HepG2 (cell line): ENCODE measurements at regions not wholly inside any gene's neighbourhood (a gene's known extent, or its start where the extent isn't known, plus 50 kb on each side); places are given as distances from the start of the nearest gene placed in this dataset.

ENCODE experiments used
- ATAC-seq: fragments of 200-7000 bp; cut with Tn5 transposase; 3 replicates; pipeline ENCODE4 v1.9.1; 2020; ENCODE audit warnings: mild to moderate bottlenecking, moderate library complexity
- BruUV-seq: library from RNA; stranded (reverse); fragments of 400-500 nt; replicated peaks from 2 replicates; lab custom pipeline; 2021; lab: Mats Ljungman, UMichigan
- CTCF ChIA-PET: fragments of 300-600 bp; formaldehyde crosslinking; extraction: SDS; loops from one replicate; lab custom pipeline; 2021; ENCODE audit warnings: low total read pairs, inconsistent platforms, low intra/inter-chr PET ratio; lab: Yijun Ruan, JAX
- POLR2A ChIA-PET: fragments of 350-600 bp; sonication (Branson Sonifier 250); formaldehyde crosslinking; loops from one replicate; lab custom pipeline; 2020; ENCODE audit warnings: antibody characterized with exemption, inconsistent platforms; lab: Yijun Ruan, JAX
- DNase-seq: peaks from one replicate; pipeline ENCODE4 v3.0.0-alpha.2; 2015; ENCODE audit warnings: low spot score
- FAIRE-seq: peaks from 3 replicates; lab custom pipeline; 2011; peaks lifted over from hg19 to GRCh38; lab: Jason Lieb, UNC
- H2AFZ ChIP-seq: one replicate; pipeline ENCODE4 v1.6.1; 2011; ENCODE audit warnings: low read length, inconsistent platforms
- H3K27ac ChIP-seq: fragments of 300-600 bp; 3 replicates; pipeline ENCODE4 v1.8.0; 2011; ENCODE audit warnings: mixed run types, mild to moderate bottlenecking, mixed read lengths, low read length, inconsistent platforms; ENCODE audit not compliant: insufficient read depth; ENCODE audit errors: extremely low read length
- H3K27me3 ChIP-seq, 2 experiments: fragments of 200-600 bp in 1 of 2; 2 replicates in 1 of 2; 3 replicates in 1 of 2; pipeline versions ENCODE4 v1.6.0 to v1.8.0; 2011; ENCODE audit warnings: low read length in 2 of 2, mild to moderate bottlenecking in 2 of 2, moderate library complexity in 2 of 2, inconsistent platforms in 1 of 2; ENCODE audit not compliant: insufficient read depth in 2 of 2, control insufficient read depth in 1 of 2
- H3K36me3 ChIP-seq, 2 experiments: fragments of 200-600 bp in 1 of 2; replicated peaks in 1 of 2; 2 replicates in 1 of 2; 3 replicates in 1 of 2; pipeline versions ENCODE4 v1.5.1 to v1.8.0; 2011; ENCODE audit warnings: low read length in 2 of 2, inconsistent platforms in 1 of 2; ENCODE audit not compliant: insufficient read depth in 2 of 2, control insufficient read depth in 1 of 2
- H3K4me1 ChIP-seq: 2 replicates; pipeline ENCODE4 v1.5.1; 2012; ENCODE audit warnings: low read length, inconsistent platforms; ENCODE audit not compliant: insufficient read depth
- H3K4me2 ChIP-seq: 2 replicates; pipeline ENCODE4 v1.6.0; 2011; ENCODE audit warnings: low read depth, low read length, inconsistent platforms
- H3K4me3 ChIP-seq, 3 experiments: fragments of 200-600 bp in 1 of 3; sonication (generic), shearing (Covaris generic) in 1 of 3; replicated peaks in 1 of 3; 2 replicates each; pipeline ENCODE4 v1.5.1; 2011 to 2016; ENCODE audit warnings: low read length in 3 of 3, inconsistent platforms in 2 of 3, low read depth in 2 of 3, mild to moderate bottlenecking in 2 of 3, control low read depth in 1 of 3, mixed read lengths in 1 of 3; ENCODE audit not compliant: insufficient read depth in 1 of 3
- H3K79me2 ChIP-seq: one replicate; pipeline ENCODE4 v1.6.1; 2011; ENCODE audit warnings: low read length, inconsistent platforms; ENCODE audit not compliant: insufficient read depth
- H3K9ac ChIP-seq: 2 replicates; pipeline ENCODE4 v1.6.0; 2011; ENCODE audit warnings: mild to moderate bottlenecking, low read depth, low read length, inconsistent platforms; ENCODE audit not compliant: insufficient read depth
- H3K9me3 ChIP-seq: 2 replicates; pipeline ENCODE4 v1.5.1; 2012; ENCODE audit warnings: mild to moderate bottlenecking, low read length
- H4K20me1 ChIP-seq: 2 replicates; pipeline ENCODE4 v1.6.0; 2011; ENCODE audit warnings: inconsistent platforms, mild to moderate bottlenecking, low read length, moderate library complexity; ENCODE audit not compliant: insufficient read depth
- ATF1 ChIP-seq: IDR thresholded peaks from 2 replicates; pipeline ENCODE4 v1.6.1; 2016; ENCODE audit warnings: mild to moderate bottlenecking, control low read depth
- CHCHD3 ChIP-seq: sonication (generic); formaldehyde crosslinking; IDR thresholded peaks from 2 replicates; pipeline ENCODE4 v1.8.0; 2022; ENCODE audit warnings: mild to moderate bottlenecking, missing genetic modification reagents, moderate library complexity
- KDM2A ChIP-seq: sonication (generic); formaldehyde crosslinking; IDR thresholded peaks from 2 replicates; pipeline ENCODE4 v1.4.0; 2020; ENCODE audit warnings: low read depth, missing genetic modification reagents, borderline replicate concordance
- KIAA2018 ChIP-seq: sonication (generic); formaldehyde crosslinking; IDR thresholded peaks from 2 replicates; pipeline ENCODE4 v1.5.0; 2020; ENCODE audit warnings: mild to moderate bottlenecking, missing genetic modification reagents, borderline replicate concordance
- STAT5B ChIP-seq: sonication (generic); formaldehyde crosslinking; IDR thresholded peaks from 2 replicates; pipeline ENCODE4 v1.4.0; 2020; ENCODE audit warnings: missing genetic modification reagents
- TP53 ChIP-seq: sonication (generic); formaldehyde crosslinking; conservative IDR thresholded peaks from 2 replicates; pipeline ENCODE4 v1.4.0; 2020; ENCODE audit warnings: missing genetic modification reagents
- ZNF101 ChIP-seq: sonication (generic); formaldehyde crosslinking; IDR thresholded peaks from 2 replicates; pipeline ENCODE4 v1.4.0; 2020; ENCODE audit warnings: mild to moderate bottlenecking, low read depth, missing genetic modification reagents, borderline replicate concordance
- ZNF446 ChIP-seq: sonication (generic); formaldehyde crosslinking; IDR thresholded peaks from 2 replicates; pipeline ENCODE4 v1.5.0; 2020; ENCODE audit warnings: mild to moderate bottlenecking, missing genetic modification reagents
- WGBS: methylation state at CpG from one replicate; pipeline ENCODE4 v1.1.6; 2017; ENCODE audit warnings: low lambda C conversion rate; 5-methylcytosine and 5-hydroxymethylcytosine counted together
- in situ Hi-C: cut with HindIII; loops from 2 replicates; pipeline ENCODE4 v1.10.0; 2017; ENCODE audit warnings: low pct_unique_long_range_greater_than_20kb; ENCODE audit not compliant: extremely low pct_ligation_motif_present
- intact Hi-C: fragments of 100-400 bp; cut with micrococcal nuclease; formaldehyde crosslinking; loops from one replicate; pipeline ENCODE4 v1.10.0; 2022; ENCODE audit not compliant: unreplicated experiment

- TF ChIP-seq KIAA2018 (no peak), CHCHD3 (no peak), ZNF101 (CRISPR knock-in tag) (no peak), STAT5B (no peak), TP53 (CRISPR knock-in tag) (no peak), ATF1 (CRISPR knock-in tag) (no peak)
These were observed 156.7 kb upstream of the NEGR1 start (continued) for GRCh38 chr1:72439036-72439435.

- Histone ChIP-seq H3K79me2 (no peaks in the 10 kb centered on the region), H3K36me3 (no peaks in the 10 kb centered on the region), H3K27me3 (no peaks in the 10 kb centered on the region), H3K4me3 (no peak overlapping the region), H3K4me1 (no peaks in the 10 kb centered on the region)
- intact Hi-C loops: no loop called here
- FAIRE-seq: no peak
- BruUV-seq: no TSS peak
- TF ChIP-seq KDM2A (no peak), ZNF446 (CRISPR knock-in tag) (no peak)
- TF ChIP-seq, all 625 proteins: peak for 0
- Histone ChIP-seq H3K9me3 (peaks cover 37% of the 10 kb centered on the region), H3K27ac (no peak overlapping the region), H4K20me1 (no peaks in the 10 kb centered on the region), H2AFZ (no peak overlapping the region), H3K4me2 (no peak overlapping the region), H3K9ac (no peak overlapping the region)
- 0% methylated on average over 1 of the region's 1 CpG for WGBS
- POLR2A ChIA-PET: no interaction called here
- in situ Hi-C loops: no loop called here
- ATAC-seq (no peak), DNase-seq (no peak)
- CTCF ChIA-PET: no interaction called here
These were observed 155.9 kb upstream of the NEGR1 start for GRCh38 chr1:72438270-72438669.
